ENCODE measurements at regions not wholly inside any gene's neighbourhood (a gene's known extent, or its start where the extent isn't known, plus 50 kb on each side); places are given as distances from the start of the nearest gene placed in this dataset.

DNA sequence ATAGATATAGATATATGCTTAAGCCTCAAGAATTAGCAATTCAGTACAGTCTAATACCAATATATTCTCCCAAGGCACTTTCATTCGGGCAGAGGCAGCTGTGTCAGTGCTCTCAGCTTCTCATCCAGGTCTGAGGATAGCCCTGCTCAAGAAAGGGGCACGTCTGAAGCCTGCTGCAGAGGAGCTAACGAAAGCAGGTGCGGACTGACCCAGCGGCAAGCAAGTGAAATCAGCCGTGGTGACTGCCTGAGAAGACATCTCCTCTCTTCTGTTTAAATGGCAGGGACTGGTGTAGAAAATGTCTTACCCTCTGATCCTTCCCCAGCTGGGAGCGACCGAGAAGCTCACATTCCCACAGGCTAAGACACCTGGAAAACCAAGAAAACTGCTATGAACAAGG lies 468.6 kb downstream of the BRD1 start:
- intact Hi-C loops (cut with DNase I; ENCODE audit: low total_unique reads) = no loop called here
- H3K4me3 ChIP-seq = no peak overlapping the region
- no peak overlapping the region for H3K27ac ChIP-seq
- WGBS, 5 donors = 73 to 78% (median 74%) methylated on average over 8 of the region's 8 CpGs
- peaks cover 0 to 49% (median 0%) of the 10 kb centered on the region in 7 donors for H3K27me3 ChIP-seq (replicated peaks in 1 of 7)
- DNase-seq = peak; percentile 41
- H3K36me3 ChIP-seq = no peaks in the 10 kb centered on the region
- TF ChIP-seq POLR2AphosphoS5 (IDR thresholded peaks at IDR 0.05) = no peak
- TF ChIP-seq POLR2A (IDR thresholded peaks at IDR 0.05) = no peak
- TF ChIP-seq, protein P1, sequence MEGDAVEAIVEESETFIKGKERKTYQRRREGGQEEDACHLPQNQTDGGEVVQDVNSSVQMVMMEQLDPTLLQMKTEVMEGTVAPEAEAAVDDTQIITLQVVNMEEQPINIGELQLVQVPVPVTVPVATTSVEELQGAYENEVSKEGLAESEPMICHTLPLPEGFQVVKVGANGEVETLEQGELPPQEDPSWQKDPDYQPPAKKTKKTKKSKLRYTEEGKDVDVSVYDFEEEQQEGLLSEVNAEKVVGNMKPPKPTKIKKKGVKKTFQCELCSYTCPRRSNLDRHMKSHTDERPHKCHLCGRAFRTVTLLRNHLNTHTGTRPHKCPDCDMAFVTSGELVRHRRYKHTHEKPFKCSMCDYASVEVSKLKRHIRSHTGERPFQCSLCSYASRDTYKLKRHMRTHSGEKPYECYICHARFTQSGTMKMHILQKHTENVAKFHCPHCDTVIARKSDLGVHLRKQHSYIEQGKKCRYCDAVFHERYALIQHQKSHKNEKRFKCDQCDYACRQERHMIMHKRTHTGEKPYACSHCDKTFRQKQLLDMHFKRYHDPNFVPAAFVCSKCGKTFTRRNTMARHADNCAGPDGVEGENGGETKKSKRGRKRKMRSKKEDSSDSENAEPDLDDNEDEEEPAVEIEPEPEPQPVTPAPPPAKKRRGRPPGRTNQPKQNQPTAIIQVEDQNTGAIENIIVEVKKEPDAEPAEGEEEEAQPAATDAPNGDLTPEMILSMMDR (IDR thresholded peaks at IDR 0.05 in 8 of 11, conservative IDR thresholded peaks at IDR 0.05 in 3 of 11) = no peak
- no peaks in the 10 kb centered on the region for H3K9me3 ChIP-seq
- H3K4me1 ChIP-seq = peaks cover 0 to 9% (median 0%) of the 10 kb centered on the region in 6 donors

DNA sequence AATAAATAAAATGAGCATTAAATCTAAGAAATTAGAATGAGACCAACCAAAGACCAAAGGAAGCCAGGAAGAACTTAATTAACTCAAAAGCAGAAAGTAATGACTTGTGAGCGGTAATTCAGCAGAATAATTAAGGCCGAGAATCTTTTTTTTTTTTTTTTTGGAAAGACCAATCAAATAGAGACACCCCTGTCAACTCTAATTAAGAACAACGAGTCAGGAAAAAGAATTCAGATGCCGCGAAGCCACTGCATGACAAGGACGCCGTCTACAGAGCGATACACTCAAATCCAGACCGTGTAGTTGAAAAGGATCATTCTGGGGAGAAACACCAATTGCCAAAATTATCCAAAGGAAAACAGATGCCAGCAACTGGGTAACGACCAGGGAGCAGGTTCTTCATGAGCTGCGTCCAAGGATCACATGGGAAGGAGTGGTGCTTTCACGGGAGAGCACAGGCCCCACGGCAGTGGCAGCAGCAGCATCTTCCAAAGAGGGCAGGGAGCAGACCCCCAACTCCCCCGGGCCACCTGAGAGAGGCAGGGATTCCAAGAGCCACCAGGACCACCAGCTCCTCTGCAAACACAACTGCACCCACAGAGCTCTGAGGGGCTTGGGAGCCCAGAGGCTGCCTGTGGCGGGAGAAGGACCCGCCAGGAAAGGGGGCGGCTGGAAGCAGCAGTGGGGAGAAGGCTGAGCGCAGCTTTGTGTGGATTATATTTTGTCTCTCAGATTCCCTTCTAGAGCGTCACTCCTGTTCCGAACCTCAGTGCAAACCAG lies 469.8 kb downstream of the BRD1 start:
- intact Hi-C loops (cut with DNase I; ENCODE audit: low total_unique reads) = no loop called here
- Histone ChIP-seq H3K9me3 (no peaks in the 10 kb centered on the region), H3K4me1 (peaks cover 0 to 9% (median 0%) of the 10 kb centered on the region in 6 donors), H3K27me3 (replicated peaks in 1 of 7) (peaks cover 0 to 60% (median 0%) of the 10 kb centered on the region in 7 donors), H3K4me3 (no peak overlapping the region), H3K36me3 (no peaks in the 10 kb centered on the region), H3K27ac (no peak overlapping the region)
- DNase-seq = peak; percentile 41
- 82 to 94% (median 86%) methylated on average over 19 to 20 of the region's 20 CpGs for WGBS, 5 donors
- TF ChIP-seq POLR2A (IDR thresholded peaks at IDR 0.05) = no peak
- TF ChIP-seq, protein P1 (IDR thresholded peaks at IDR 0.05 in 8 of 11, conservative IDR thresholded peaks at IDR 0.05 in 3 of 11) = no peak
- TF ChIP-seq POLR2AphosphoS5 (IDR thresholded peaks at IDR 0.05) = no peak

DNA sequence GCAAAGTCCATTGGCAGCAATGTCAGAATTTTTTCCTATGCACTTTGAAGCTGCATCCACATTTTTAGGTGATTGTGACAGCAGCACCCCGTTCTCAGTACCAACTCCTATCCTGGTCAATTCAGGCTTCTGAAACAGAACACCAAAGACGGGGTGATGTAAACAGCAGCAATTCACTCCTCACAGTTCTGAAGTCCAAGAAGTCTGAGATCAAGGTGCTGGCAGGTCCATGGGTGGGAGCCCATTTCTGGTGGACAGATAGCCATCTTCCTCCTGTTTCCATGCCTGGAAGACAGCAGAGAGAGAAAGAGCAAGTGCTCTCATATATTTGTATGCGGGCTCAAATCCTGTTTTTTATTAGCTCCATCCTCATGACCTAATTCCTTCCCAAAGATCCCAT lies 471.2 kb downstream of the BRD1 start:
- intact Hi-C loops (cut with DNase I; ENCODE audit: low total_unique reads) = no loop called here
- H3K27me3 ChIP-seq (replicated peaks in 1 of 7) = peaks cover 0 to 74% (median 0%) of the 10 kb centered on the region in 7 donors
- H3K4me1 ChIP-seq = peaks cover 0 to 18% (median 0%) of the 10 kb centered on the region in 6 donors
- DNase-seq = no peak
- no peak for TF ChIP-seq POLR2AphosphoS5 (IDR thresholded peaks at IDR 0.05)
- no peak for TF ChIP-seq POLR2A (IDR thresholded peaks at IDR 0.05)
- WGBS, 5 donors = 89 to 96% (median 90%) methylated on average over 3 of the region's 3 CpGs
- H3K36me3 ChIP-seq = no peaks in the 10 kb centered on the region
- no peak overlapping the region for H3K4me3 ChIP-seq
- no peak overlapping the region for H3K27ac ChIP-seq
- no peaks in the 10 kb centered on the region for H3K9me3 ChIP-seq

DNA sequence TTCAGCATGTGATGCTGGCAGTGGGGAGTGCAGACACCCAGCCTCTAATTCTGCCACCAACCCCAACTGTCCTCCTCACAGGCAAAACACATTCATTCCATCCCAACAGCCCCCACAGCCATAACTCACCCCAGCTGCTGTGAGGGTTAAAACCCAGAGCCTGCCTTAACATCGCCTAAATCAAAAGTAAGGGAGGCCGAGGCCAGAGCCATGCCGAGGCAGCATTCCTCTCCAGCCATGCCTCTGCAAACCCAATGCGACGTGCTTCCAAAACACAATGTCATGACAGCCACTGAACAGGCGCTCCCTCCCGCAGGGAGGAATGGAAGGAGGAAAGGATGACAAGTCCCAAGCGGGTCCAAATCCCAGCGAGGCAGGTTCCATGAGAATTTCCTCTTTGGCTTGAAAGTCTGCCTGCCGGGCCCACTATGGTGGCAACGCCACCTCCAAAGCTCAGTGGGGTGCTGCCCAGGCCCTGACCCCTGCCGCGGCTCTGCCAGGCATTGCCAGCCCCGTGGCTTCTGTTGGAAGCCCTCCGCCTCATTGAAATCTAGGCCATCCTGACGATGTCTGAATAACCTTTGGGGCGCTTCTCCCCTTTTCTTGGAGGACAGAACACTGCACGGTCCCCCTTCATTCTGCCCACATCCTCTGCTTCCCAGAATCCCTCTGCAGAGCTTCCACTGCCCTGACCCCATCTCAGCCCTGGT lies 472.3 kb downstream of the BRD1 start:
- 79 to 92% (median 88%) methylated on average over 16 to 18 of the region's 18 CpGs for WGBS, 5 donors
- Histone ChIP-seq H3K36me3 (no peaks in the 10 kb centered on the region), H3K4me1 (peaks cover 0 to 28% (median 8%) of the 10 kb centered on the region in 6 donors), H3K9me3 (no peaks in the 10 kb centered on the region), H3K4me3 (no peak overlapping the region), H3K27ac (peak overlapping the region in 3 of 8 donors; percentile 41 to 48 (median 44)), H3K27me3 (replicated peaks in 1 of 7) (peaks cover 0 to 85% (median 0%) of the 10 kb centered on the region in 7 donors)
- TF ChIP-seq POLR2AphosphoS5 (IDR thresholded peaks at IDR 0.05) (no peak), POLR2A (IDR thresholded peaks at IDR 0.05) (no peak)
- TF ChIP-seq, protein P1 (IDR thresholded peaks at IDR 0.05 in 8 of 11, conservative IDR thresholded peaks at IDR 0.05 in 3 of 11) = no peak
- intact Hi-C loops (cut with DNase I; ENCODE audit: low total_unique reads) = no loop called here
- peak; percentile 53 for DNase-seq

Data from spleen (tissue), 11 donors.